HG02798 (cell line): ENCODE measurements at regions not wholly inside any gene's neighbourhood (a gene's known extent, or its start where the extent isn't known, plus 50 kb on each side); places are given as distances from the start of the nearest gene placed in this dataset.
A peak's percentile ranks its signal among the peaks of the same experiment; 100 is the strongest.

ENCODE experiments used
- ATAC-seq: cut with Tn5 transposase; IDR thresholded peaks from one replicate; pipeline ENCODE4 v1.9.1; 2021; ENCODE audit warnings: mild to moderate bottlenecking; ENCODE audit not compliant: unreplicated experiment, poor library complexity

GRCh38 chr12:87930033-87930432 lies 99.2 kb downstream of the C12orf50 start:
- no peak for ATAC-seq

- ATAC-seq: no peak
Observed at GRCh38 chr12:87929346-87929745, 99.9 kb downstream of the C12orf50 start.

- ATAC-seq: no peak
Observed at GRCh38 chr12:87928031-87928430, 101.2 kb downstream of the C12orf50 start.

GRCh38 chr12:87925021-87925420 lies 104.2 kb downstream of the C12orf50 start:
- ATAC-seq: no peak

- no peak for ATAC-seq
Observed at GRCh38 chr12:87924149-87924548, 105.1 kb downstream of the C12orf50 start.

- no peak for ATAC-seq
Observed at GRCh38 chr12:87923361-87923760, 105.8 kb downstream of the C12orf50 start.

- no peak for ATAC-seq
Observed at GRCh38 chr12:87922736-87923135, 106.5 kb downstream of the C12orf50 start.

- no peak for ATAC-seq
Observed at GRCh38 chr12:87921621-87922020, 107.6 kb downstream of the C12orf50 start.

- ATAC-seq: no peak
Observed at GRCh38 chr12:87920139-87920538, 109.1 kb downstream of the C12orf50 start.

- no peak for ATAC-seq
Observed at GRCh38 chr12:87901457-87901856, 127.7 kb downstream of the C12orf50 start.

- no peak for ATAC-seq
Observed at GRCh38 chr12:87897662-87898061, 131.5 kb downstream of the C12orf50 start.

- ATAC-seq: no peak
Observed at GRCh38 chr12:87883806-87884205, 145.4 kb downstream of the C12orf50 start.

- ATAC-seq: no peak
Observed at GRCh38 chr12:87879141-87879540, 150.1 kb downstream of the C12orf50 start.

- ATAC-seq: no peak
Observed at GRCh38 chr12:87870493-87871460, 158.4 kb downstream of the C12orf50 start.

- no peak for ATAC-seq
Observed at GRCh38 chr12:87870061-87870460, 159.1 kb downstream of the C12orf50 start.

- ATAC-seq: peak; percentile 58
Observed at GRCh38 chr12:87866578-87867292, 162.5 kb downstream of the C12orf50 start.

GRCh38 chr12:87861791-87862190 lies 167.4 kb downstream of the C12orf50 start:
- no peak for ATAC-seq

GRCh38 chr12:87853448-87854003 lies 175.7 kb downstream of the C12orf50 start:
- no peak for ATAC-seq

- ATAC-seq: no peak
Observed at GRCh38 chr12:87849074-87849473, 180.1 kb downstream of the C12orf50 start.

GRCh38 chr12:87848248-87848868 lies 180.8 kb downstream of the C12orf50 start:
- peak; percentile 73 for ATAC-seq

- ATAC-seq: no peak
Observed at GRCh38 chr12:87847147-87847546, 182.1 kb downstream of the C12orf50 start.
